Stimulated activated CD8-positive, alpha-beta memory T cell treated with anti-CD3 and anti-CD28 coated beads, Interleukin-7, amount 100 ng/mL, for 48 hours (primary cell): ENCODE measurements at regions not wholly inside any gene's neighbourhood (a gene's known extent, or its start where the extent isn't known, plus 50 kb on each side); places are given as distances from the start of the nearest gene placed in this dataset.
"Not testable (repeated sequence)": the region's sequence is repeated elsewhere in the genome, so short reads cannot be mapped to it uniquely, and the experiment has no call there.

Experiments used
- DNase-seq, 2 donors: peaks; one replicate each; pipeline ENCODE4 v3.0.0-alpha.2; 2020; ENCODE audit warnings: low read depth in 1 of 2; ENCODE audit errors: extremely low read depth in 1 of 2

- DNase-seq = no peak
These were observed 101.8 kb upstream of the RBMS3 start for GRCh38 chr3:29178809-29179793.

DNA sequence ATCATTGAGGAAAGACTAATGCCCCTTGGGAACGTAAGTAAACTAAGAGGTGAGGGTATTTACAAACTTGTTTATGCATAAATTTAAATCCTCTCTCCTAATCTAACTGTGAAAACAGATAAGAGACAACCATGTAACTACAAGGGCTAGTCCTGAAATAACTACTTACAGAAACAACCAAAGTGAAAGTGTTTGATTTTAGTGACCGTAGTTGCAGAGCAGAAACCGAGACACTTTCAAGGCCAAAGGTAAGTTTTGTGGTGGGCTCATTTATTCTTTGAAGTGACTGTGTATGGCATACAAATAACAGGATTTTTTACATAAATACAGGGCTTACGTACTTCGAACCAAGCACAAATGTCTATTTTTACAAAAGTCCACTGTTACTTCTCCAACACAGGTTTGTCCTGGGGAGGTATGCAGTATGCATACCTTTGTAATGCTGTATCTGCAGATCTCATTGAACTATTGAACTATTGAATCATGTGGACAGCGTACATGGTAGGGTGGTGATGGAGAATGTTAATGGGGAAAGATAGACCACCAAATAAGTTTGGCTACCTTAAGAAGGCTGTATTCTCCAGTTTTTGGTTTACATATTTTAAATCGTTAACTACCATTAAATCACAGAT is 99.6 kb upstream of the RBMS3 start:
- DNase-seq = no peak

- DNase-seq = no peak
These were observed 99.0 kb upstream of the RBMS3 start for GRCh38 chr3:29181872-29182271.

GRCh38 chr3:29182828-29183227 is 98.0 kb upstream of the RBMS3 start:
- DNase-seq = not testable (repeated sequence)

- peak; percentile 8 to 16 for DNase-seq
These were observed 97.4 kb upstream of the RBMS3 start for GRCh38 chr3:29183346-29184087.

DNA sequence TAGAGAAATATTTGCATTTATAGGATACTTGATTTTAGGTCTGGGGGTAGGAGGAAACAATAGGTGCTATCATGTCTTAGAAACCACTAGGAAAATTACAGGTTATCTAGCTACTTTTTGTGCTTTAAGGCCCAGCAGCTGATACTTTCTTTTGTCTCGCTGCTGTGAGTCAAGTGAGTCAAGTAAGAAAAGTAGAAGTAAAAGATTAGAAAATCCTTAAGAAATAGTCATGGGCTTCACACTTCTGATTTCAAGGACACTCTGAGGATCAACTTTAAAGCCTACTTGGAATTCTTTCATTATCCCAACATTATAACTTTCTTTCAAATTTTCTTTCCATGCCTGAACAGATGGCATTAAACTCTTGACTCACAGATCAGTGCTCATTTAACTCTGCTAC is 95.2 kb upstream of the RBMS3 start:
- no peak for DNase-seq

DNA sequence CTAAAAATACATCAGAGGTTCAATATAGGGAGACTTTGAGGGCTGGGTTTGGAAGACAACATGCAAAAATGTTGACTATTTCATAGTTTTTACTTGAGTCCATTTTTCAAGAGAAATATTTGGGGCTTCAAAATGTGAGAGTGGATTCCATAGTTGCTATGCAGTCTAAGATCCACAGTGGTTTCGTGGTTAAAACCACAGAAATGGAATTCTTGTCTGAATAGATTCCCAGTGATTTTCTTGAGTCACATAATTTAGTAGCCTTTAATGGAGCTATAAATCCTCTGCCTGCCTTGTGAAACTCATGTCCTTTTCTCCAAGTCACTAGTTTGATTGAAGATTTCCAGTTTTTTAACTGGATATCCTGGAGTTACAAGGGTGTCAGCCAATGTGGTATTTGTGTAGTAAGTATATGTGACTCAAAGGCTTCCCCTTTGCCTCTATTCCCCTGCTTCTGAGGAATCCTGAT is 94.7 kb upstream of the RBMS3 start:
- no peak for DNase-seq

GRCh38 chr3:29186982-29187725 is 93.7 kb upstream of the RBMS3 start:
- DNase-seq = no peak

GRCh38 chr3:29189328-29189727 is 91.5 kb upstream of the RBMS3 start:
- no peak for DNase-seq

GRCh38 chr3:29194139-29194538 is 86.7 kb upstream of the RBMS3 start:
- no peak for DNase-seq

- no peak for DNase-seq
These were observed 85.8 kb upstream of the RBMS3 start for GRCh38 chr3:29195056-29195455.

DNA sequence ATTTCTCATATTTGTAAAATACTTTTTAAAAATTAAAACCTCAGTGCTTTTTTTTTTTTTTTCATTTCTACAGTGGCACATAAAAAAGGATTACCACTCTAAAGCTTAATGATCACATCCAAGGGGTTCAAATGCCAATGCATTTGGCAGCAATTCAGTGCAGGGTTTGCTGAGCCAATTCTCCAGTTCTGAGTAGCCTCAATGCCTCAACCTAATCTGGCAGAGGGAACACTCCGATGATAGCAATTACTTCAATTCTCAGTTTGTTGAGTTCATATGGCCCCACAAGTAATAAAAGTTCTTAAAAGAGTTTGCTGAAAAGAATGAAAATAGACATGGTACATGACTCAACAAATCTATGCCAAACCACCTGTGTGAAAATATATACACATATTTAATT is 79.3 kb upstream of the RBMS3 start:
- DNase-seq = no peak

- DNase-seq = no peak
These were observed 78.5 kb upstream of the RBMS3 start for GRCh38 chr3:29202378-29202777.

DNA sequence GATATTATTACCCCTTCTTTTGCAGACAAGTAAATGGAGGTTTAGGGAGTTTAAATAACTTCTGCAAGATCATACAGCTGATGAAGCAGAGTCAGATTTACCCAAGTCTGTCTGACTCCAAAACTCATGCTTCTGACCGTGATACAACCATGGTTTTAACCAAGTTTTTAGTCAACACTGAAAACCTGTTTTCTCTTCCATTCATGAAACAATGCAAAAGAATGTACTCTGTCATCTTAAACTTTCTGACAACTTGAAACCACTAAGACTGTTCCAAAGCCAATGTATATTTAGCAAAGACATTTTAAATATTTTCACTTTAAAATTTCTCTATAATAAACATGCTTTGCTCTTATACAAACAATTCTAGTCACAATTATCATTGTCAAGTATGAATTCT is 77.0 kb upstream of the RBMS3 start:
- no peak for DNase-seq

GRCh38 chr3:29207427-29207826 is 73.4 kb upstream of the RBMS3 start:
- DNase-seq = no peak

- no peak for DNase-seq
These were observed 68.0 kb upstream of the RBMS3 start for GRCh38 chr3:29212789-29213433.

DNA sequence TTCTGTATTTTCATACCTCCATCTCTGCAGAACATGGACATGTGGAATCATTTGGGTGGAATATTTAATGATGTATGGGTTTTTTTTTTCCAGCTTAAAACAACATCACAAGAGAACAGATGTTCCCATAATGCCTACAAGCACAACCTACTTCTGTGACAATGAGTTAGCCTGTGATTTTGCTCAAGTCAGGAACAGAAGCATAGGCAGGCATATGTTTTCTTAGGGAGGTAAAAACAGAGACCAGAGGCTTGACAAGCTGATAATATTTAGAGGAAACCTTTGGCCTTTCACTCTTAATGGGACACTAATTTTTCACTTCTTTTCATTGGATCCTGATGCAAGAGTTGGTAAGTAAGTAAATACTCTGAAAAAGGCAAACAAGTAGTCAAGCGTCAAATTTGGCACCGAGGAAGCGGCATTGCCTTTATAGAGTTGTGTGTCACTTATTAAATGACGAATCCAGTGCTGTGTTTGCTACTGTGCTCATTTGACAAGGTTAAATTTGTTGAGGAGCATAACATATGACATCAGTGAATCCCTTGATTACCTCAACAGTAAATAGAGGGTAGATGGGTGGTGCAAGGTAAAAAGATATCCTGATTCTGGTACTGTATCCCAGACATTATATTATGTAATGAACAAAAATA is 66.7 kb upstream of the RBMS3 start:
- no peak for DNase-seq

- no peak for DNase-seq
These were observed 64.9 kb upstream of the RBMS3 start for GRCh38 chr3:29215948-29216347.

GRCh38 chr3:29226706-29227105 is 54.2 kb upstream of the RBMS3 start:
- DNase-seq = no peak

DNA sequence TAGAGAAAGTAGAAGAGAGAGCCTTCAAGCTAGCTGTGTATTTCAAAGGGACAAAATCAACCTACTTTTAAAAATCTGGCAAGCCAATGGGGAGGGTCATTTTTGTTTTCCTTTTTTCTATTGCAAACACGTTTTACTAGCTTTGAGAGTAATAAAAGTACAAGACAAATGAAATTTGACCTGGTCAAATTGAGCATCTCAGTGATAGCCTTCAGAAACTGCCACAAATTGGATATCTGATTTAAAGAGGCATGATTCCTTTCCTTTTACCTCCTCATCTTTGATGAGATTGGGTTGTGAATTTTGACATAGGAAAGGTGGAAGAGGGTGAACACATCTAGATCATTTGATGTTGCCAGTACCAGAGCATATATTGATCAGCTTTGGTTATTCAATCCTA is 53.6 kb upstream of the RBMS3 start:
- DNase-seq = no peak
